HepG2 (cell line): ENCODE measurements at regions not wholly inside any gene's neighbourhood (a gene's known extent, or its start where the extent isn't known, plus 50 kb on each side); places are given as distances from the start of the nearest gene placed in this dataset.

ENCODE experiments used
- ATAC-seq: fragments of 200-7000 bp; cut with Tn5 transposase; 3 replicates; pipeline ENCODE4 v1.9.1; 2020; ENCODE audit warnings: mild to moderate bottlenecking, moderate library complexity
- BruUV-seq: library from RNA; stranded (reverse); fragments of 400-500 nt; replicated peaks from 2 replicates; lab custom pipeline; 2021; lab: Mats Ljungman, UMichigan
- CTCF ChIA-PET: fragments of 300-600 bp; formaldehyde crosslinking; extraction: SDS; loops from one replicate; lab custom pipeline; 2021; ENCODE audit warnings: low total read pairs, inconsistent platforms, low intra/inter-chr PET ratio; lab: Yijun Ruan, JAX
- POLR2A ChIA-PET: fragments of 350-600 bp; sonication (Branson Sonifier 250); formaldehyde crosslinking; loops from one replicate; lab custom pipeline; 2020; ENCODE audit warnings: antibody characterized with exemption, inconsistent platforms; lab: Yijun Ruan, JAX
- DNase-seq: peaks from one replicate; pipeline ENCODE4 v3.0.0-alpha.2; 2015; ENCODE audit warnings: low spot score
- FAIRE-seq: peaks from 3 replicates; lab custom pipeline; 2011; peaks lifted over from hg19 to GRCh38; lab: Jason Lieb, UNC
- H2AFZ ChIP-seq: one replicate; pipeline ENCODE4 v1.6.1; 2011; ENCODE audit warnings: low read length, inconsistent platforms
- H3K27ac ChIP-seq: fragments of 300-600 bp; 3 replicates; pipeline ENCODE4 v1.8.0; 2011; ENCODE audit warnings: mixed run types, mild to moderate bottlenecking, mixed read lengths, low read length, inconsistent platforms; ENCODE audit not compliant: insufficient read depth; ENCODE audit errors: extremely low read length
- H3K27me3 ChIP-seq, 2 experiments: fragments of 200-600 bp in 1 of 2; 2 replicates in 1 of 2; 3 replicates in 1 of 2; pipeline versions ENCODE4 v1.6.0 to v1.8.0; 2011; ENCODE audit warnings: low read length in 2 of 2, mild to moderate bottlenecking in 2 of 2, moderate library complexity in 2 of 2, inconsistent platforms in 1 of 2; ENCODE audit not compliant: insufficient read depth in 2 of 2, control insufficient read depth in 1 of 2
- H3K36me3 ChIP-seq, 2 experiments: fragments of 200-600 bp in 1 of 2; replicated peaks in 1 of 2; 2 replicates in 1 of 2; 3 replicates in 1 of 2; pipeline versions ENCODE4 v1.5.1 to v1.8.0; 2011; ENCODE audit warnings: low read length in 2 of 2, inconsistent platforms in 1 of 2; ENCODE audit not compliant: insufficient read depth in 2 of 2, control insufficient read depth in 1 of 2
- H3K4me1 ChIP-seq: 2 replicates; pipeline ENCODE4 v1.5.1; 2012; ENCODE audit warnings: low read length, inconsistent platforms; ENCODE audit not compliant: insufficient read depth
- H3K4me2 ChIP-seq: 2 replicates; pipeline ENCODE4 v1.6.0; 2011; ENCODE audit warnings: low read depth, low read length, inconsistent platforms
- H3K4me3 ChIP-seq, 3 experiments: fragments of 200-600 bp in 1 of 3; sonication (generic), shearing (Covaris generic) in 1 of 3; replicated peaks in 1 of 3; 2 replicates each; pipeline ENCODE4 v1.5.1; 2011 to 2016; ENCODE audit warnings: low read length in 3 of 3, inconsistent platforms in 2 of 3, low read depth in 2 of 3, mild to moderate bottlenecking in 2 of 3, control low read depth in 1 of 3, mixed read lengths in 1 of 3; ENCODE audit not compliant: insufficient read depth in 1 of 3
- H3K79me2 ChIP-seq: one replicate; pipeline ENCODE4 v1.6.1; 2011; ENCODE audit warnings: low read length, inconsistent platforms; ENCODE audit not compliant: insufficient read depth
- H3K9ac ChIP-seq: 2 replicates; pipeline ENCODE4 v1.6.0; 2011; ENCODE audit warnings: mild to moderate bottlenecking, low read depth, low read length, inconsistent platforms; ENCODE audit not compliant: insufficient read depth
- H3K9me3 ChIP-seq: 2 replicates; pipeline ENCODE4 v1.5.1; 2012; ENCODE audit warnings: mild to moderate bottlenecking, low read length
- H4K20me1 ChIP-seq: 2 replicates; pipeline ENCODE4 v1.6.0; 2011; ENCODE audit warnings: inconsistent platforms, mild to moderate bottlenecking, low read length, moderate library complexity; ENCODE audit not compliant: insufficient read depth
- JUNB ChIP-seq: sonication (generic); formaldehyde crosslinking; IDR thresholded peaks from 2 replicates; pipeline ENCODE4 v1.8.0; 2022; ENCODE audit warnings: missing genetic modification reagents, mild to moderate bottlenecking, borderline replicate concordance
- PAX8 ChIP-seq: sonication (generic); formaldehyde crosslinking; IDR thresholded peaks from 2 replicates; pipeline ENCODE4 v1.8.0; 2022; ENCODE audit warnings: mild to moderate bottlenecking, missing genetic modification reagents, borderline replicate concordance
- SNAPC2 ChIP-seq: sonication (generic); formaldehyde crosslinking; IDR thresholded peaks from 2 replicates; pipeline ENCODE4 v1.8.1; 2022; ENCODE audit warnings: mild to moderate bottlenecking, missing genetic modification reagents
- ZBTB7B ChIP-seq: sonication (generic); formaldehyde crosslinking; IDR thresholded peaks from 2 replicates; pipeline ENCODE4 v1.4.0; 2020; ENCODE audit warnings: missing genetic modification reagents
- WGBS: methylation state at CpG from one replicate; pipeline ENCODE4 v1.1.6; 2017; ENCODE audit warnings: low lambda C conversion rate; 5-methylcytosine and 5-hydroxymethylcytosine counted together
- in situ Hi-C: cut with HindIII; loops from 2 replicates; pipeline ENCODE4 v1.10.0; 2017; ENCODE audit warnings: low pct_unique_long_range_greater_than_20kb; ENCODE audit not compliant: extremely low pct_ligation_motif_present
- intact Hi-C: fragments of 100-400 bp; cut with micrococcal nuclease; formaldehyde crosslinking; loops from one replicate; pipeline ENCODE4 v1.10.0; 2022; ENCODE audit not compliant: unreplicated experiment
- TF ChIP-seq, protein P1 (sequence below): sonication (generic); formaldehyde crosslinking; IDR thresholded peaks from 2 replicates; pipeline ENCODE4 v1.4.0; 2020; ENCODE audit warnings: mild to moderate bottlenecking, low read depth, missing genetic modification reagents
- TF ChIP-seq, protein P2 (sequence below): sonication (generic); formaldehyde crosslinking; IDR thresholded peaks from 2 replicates; pipeline ENCODE4 v1.5.0; 2020; ENCODE audit warnings: missing genetic modification reagents, mild to moderate bottlenecking, borderline replicate concordance
- TF ChIP-seq, protein P3 (sequence below): sonication (generic); formaldehyde crosslinking; IDR thresholded peaks from 2 replicates; pipeline ENCODE4 v1.8.1; 2023; ENCODE audit warnings: mild to moderate bottlenecking, missing genetic modification reagents
- TF ChIP-seq, protein P4 (sequence below): sonication (generic); formaldehyde crosslinking; IDR thresholded peaks from one replicate; pipeline ENCODE4 v1.5.1; 2020; ENCODE audit warnings: mild to moderate bottlenecking, missing genetic modification reagents; ENCODE audit errors: not compliant biosample characterization

DNA sequence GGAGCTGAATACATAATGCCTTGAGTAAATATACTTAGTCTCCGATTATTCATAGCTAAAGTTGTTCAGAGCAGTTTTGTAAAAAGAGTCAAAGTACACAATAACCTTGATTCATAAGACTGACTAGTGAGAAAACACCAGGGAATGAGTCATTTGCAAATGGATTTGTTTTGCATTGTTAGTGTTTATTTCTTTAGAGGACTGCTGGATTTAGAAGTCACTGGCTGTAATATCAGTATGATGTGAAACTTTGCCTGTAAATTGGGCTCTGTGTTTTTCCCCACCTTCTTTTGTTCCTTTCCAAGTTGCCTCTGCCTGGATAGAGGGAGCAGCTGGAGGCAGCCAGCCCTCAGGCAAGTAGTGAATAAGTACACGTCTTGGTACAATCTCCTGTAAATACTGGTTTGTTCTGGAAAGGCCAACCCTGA lies 474.7 kb downstream of the NUF2 start:
- in situ Hi-C loops = no loop called here
- POLR2A ChIA-PET = no interaction called here
- DNase-seq (no peak), ATAC-seq (no peak), FAIRE-seq (no peak)
- H3K27ac ChIP-seq = no peak overlapping the region
- intact Hi-C loops = no loop called here
- peaks cover 91% of the 10 kb centered on the region for H3K9me3 ChIP-seq
- no TSS peak for BruUV-seq
- H3K4me3 ChIP-seq = no peak overlapping the region
- H3K36me3 ChIP-seq = no peaks in the 10 kb centered on the region
- no peaks in the 10 kb centered on the region for H3K79me2 ChIP-seq
- TF ChIP-seq, protein P1, sequence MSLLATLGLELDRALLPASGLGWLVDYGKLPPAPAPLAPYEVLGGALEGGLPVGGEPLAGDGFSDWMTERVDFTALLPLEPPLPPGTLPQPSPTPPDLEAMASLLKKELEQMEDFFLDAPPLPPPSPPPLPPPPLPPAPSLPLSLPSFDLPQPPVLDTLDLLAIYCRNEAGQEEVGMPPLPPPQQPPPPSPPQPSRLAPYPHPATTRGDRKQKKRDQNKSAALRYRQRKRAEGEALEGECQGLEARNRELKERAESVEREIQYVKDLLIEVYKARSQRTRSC (CRISPR knock-in tag) = no peak
- TF ChIP-seq, protein P2, sequence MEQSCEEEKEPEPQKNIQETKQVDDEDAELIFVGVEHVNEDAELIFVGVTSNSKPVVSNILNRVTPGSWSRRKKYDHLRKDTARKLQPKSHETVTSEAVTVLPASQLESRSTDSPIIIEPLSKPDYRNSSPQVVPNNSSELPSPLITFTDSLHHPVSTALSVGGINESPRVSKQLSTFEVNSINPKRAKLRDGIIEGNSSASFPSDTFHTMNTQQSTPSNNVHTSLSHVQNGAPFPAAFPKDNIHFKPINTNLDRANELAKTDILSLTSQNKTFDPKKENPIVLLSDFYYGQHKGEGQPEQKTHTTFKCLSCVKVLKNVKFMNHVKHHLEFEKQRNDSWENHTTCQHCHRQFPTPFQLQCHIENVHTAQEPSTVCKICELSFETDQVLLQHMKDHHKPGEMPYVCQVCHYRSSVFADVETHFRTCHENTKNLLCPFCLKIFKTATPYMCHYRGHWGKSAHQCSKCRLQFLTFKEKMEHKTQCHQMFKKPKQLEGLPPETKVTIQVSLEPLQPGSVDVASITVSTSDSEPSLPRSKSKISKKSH (CRISPR knock-in tag) = no peak
- TF ChIP-seq PAX8 (CRISPR knock-in tag) = no peak
- TF ChIP-seq, protein P3, sequence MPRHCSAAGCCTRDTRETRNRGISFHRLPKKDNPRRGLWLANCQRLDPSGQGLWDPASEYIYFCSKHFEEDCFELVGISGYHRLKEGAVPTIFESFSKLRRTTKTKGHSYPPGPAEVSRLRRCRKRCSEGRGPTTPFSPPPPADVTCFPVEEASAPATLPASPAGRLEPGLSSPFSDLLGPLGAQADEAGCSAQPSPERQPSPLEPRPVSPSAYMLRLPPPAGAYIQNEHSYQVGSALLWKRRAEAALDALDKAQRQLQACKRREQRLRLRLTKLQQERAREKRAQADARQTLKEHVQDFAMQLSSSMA (CRISPR knock-in tag) = no peak
- TF ChIP-seq JUNB = no peak
- no peak for TF ChIP-seq ZBTB7B (CRISPR knock-in tag)
- TF ChIP-seq, protein P4, sequence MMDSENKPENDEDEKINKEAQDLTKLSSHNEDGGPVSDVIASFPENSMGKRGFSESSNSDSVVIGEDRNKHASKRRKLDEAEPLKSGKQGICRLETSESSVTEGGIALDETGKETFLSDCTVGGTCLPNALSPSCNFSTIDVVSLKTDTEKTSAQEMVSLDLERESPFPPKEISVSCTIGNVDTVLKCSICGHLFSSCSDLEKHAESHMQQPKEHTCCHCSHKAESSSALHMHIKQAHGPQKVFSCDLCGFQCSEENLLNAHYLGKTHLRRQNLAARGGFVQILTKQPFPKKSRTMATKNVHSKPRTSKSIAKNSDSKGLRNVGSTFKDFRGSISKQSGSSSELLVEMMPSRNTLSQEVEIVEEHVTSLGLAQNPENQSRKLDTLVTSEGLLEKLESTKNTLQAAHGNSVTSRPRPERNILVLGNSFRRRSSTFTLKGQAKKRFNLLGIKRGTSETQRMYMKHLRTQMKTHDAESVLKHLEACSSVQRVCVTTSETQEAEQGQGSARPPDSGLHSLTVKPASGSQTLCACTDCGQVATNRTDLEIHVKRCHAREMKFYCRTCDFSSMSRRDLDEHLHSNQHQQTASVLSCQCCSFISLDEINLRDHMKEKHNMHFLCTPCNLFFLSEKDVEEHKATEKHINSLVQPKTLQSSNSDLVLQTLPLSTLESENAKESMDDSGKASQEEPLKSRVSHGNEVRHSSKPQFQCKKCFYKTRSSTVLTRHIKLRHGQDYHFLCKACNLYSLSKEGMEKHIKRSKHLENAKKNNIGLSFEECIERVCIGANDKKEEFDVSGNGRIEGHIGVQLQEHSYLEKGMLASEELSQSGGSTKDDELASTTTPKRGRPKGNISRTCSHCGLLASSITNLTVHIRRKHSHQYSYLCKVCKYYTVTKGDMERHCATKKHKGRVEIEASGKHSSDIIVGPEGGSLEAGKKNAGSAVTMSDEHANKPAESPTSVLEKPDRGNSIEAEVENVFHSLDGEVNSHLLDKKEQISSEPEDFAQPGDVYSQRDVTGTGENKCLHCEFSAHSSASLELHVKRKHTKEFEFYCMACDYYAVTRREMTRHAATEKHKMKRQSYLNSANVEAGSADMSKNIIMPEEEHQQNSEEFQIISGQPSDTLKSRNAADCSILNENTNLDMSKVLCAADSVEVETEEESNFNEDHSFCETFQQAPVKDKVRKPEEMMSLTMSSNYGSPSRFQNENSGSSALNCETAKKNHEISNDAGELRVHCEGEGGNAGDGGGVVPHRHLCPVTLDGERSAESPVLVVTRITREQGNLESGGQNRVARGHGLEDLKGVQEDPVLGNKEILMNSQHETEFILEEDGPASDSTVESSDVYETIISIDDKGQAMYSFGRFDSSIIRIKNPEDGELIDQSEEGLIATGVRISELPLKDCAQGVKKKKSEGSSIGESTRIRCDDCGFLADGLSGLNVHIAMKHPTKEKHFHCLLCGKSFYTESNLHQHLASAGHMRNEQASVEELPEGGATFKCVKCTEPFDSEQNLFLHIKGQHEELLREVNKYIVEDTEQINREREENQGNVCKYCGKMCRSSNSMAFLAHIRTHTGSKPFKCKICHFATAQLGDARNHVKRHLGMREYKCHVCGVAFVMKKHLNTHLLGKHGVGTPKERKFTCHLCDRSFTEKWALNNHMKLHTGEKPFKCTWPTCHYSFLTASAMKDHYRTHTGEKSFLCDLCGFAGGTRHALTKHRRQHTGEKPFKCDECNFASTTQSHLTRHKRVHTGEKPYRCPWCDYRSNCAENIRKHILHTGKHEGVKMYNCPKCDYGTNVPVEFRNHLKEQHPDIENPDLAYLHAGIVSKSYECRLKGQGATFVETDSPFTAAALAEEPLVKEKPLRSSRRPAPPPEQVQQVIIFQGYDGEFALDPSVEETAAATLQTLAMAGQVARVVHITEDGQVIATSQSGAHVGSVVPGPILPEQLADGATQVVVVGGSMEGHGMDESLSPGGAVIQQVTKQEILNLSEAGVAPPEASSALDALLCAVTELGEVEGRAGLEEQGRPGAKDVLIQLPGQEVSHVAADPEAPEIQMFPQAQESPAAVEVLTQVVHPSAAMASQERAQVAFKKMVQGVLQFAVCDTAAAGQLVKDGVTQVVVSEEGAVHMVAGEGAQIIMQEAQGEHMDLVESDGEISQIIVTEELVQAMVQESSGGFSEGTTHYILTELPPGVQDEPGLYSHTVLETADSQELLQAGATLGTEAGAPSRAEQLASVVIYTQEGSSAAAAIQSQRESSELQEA = no peak
- no peak for TF ChIP-seq SNAPC2 (CRISPR knock-in tag)
- H4K20me1 ChIP-seq = no peaks in the 10 kb centered on the region
- no peak overlapping the region for H3K9ac ChIP-seq
- H3K4me2 ChIP-seq = no peak overlapping the region
- H3K27me3 ChIP-seq = no peaks in the 10 kb centered on the region
- CTCF ChIA-PET = no interaction called here
- no peaks in the 10 kb centered on the region for H3K4me1 ChIP-seq
- no peak overlapping the region for H2AFZ ChIP-seq
- WGBS = 0% methylated on average over 2 of the region's 2 CpGs
